HepG2 (cell line): ENCODE measurements at regions not wholly inside any gene's neighbourhood (a gene's known extent, or its start where the extent isn't known, plus 50 kb on each side); places are given as distances from the start of the nearest gene placed in this dataset.
A peak's percentile ranks its signal among the peaks of the same experiment; 100 is the strongest.

Source experiments
- ATAC-seq: fragments of 200-7000 bp; cut with Tn5 transposase; 3 replicates; pipeline ENCODE4 v1.9.1; 2020; ENCODE audit warnings: mild to moderate bottlenecking, moderate library complexity
- BruUV-seq: library from RNA; stranded (reverse); fragments of 400-500 nt; replicated peaks from 2 replicates; lab custom pipeline; 2021; lab: Mats Ljungman, UMichigan
- CTCF ChIA-PET: fragments of 300-600 bp; formaldehyde crosslinking; extraction: SDS; loops from one replicate; lab custom pipeline; 2021; ENCODE audit warnings: low total read pairs, inconsistent platforms, low intra/inter-chr PET ratio; lab: Yijun Ruan, JAX
- POLR2A ChIA-PET: fragments of 350-600 bp; sonication (Branson Sonifier 250); formaldehyde crosslinking; loops from one replicate; lab custom pipeline; 2020; ENCODE audit warnings: antibody characterized with exemption, inconsistent platforms; lab: Yijun Ruan, JAX
- DNase-seq: peaks from one replicate; pipeline ENCODE4 v3.0.0-alpha.2; 2015; ENCODE audit warnings: low spot score
- FAIRE-seq: peaks from 3 replicates; lab custom pipeline; 2011; peaks lifted over from hg19 to GRCh38; lab: Jason Lieb, UNC
- H2AFZ ChIP-seq: one replicate; pipeline ENCODE4 v1.6.1; 2011; ENCODE audit warnings: low read length, inconsistent platforms
- H3K27ac ChIP-seq: fragments of 300-600 bp; 3 replicates; pipeline ENCODE4 v1.8.0; 2011; ENCODE audit warnings: mixed run types, mild to moderate bottlenecking, mixed read lengths, low read length, inconsistent platforms; ENCODE audit not compliant: insufficient read depth; ENCODE audit errors: extremely low read length
- H3K27me3 ChIP-seq, 2 experiments: fragments of 200-600 bp in 1 of 2; 2 replicates in 1 of 2; 3 replicates in 1 of 2; pipeline versions ENCODE4 v1.6.0 to v1.8.0; 2011; ENCODE audit warnings: low read length in 2 of 2, mild to moderate bottlenecking in 2 of 2, moderate library complexity in 2 of 2, inconsistent platforms in 1 of 2; ENCODE audit not compliant: insufficient read depth in 2 of 2, control insufficient read depth in 1 of 2
- H3K36me3 ChIP-seq, 2 experiments: fragments of 200-600 bp in 1 of 2; replicated peaks in 1 of 2; 2 replicates in 1 of 2; 3 replicates in 1 of 2; pipeline versions ENCODE4 v1.5.1 to v1.8.0; 2011; ENCODE audit warnings: low read length in 2 of 2, inconsistent platforms in 1 of 2; ENCODE audit not compliant: insufficient read depth in 2 of 2, control insufficient read depth in 1 of 2
- H3K4me1 ChIP-seq: 2 replicates; pipeline ENCODE4 v1.5.1; 2012; ENCODE audit warnings: low read length, inconsistent platforms; ENCODE audit not compliant: insufficient read depth
- H3K4me2 ChIP-seq: 2 replicates; pipeline ENCODE4 v1.6.0; 2011; ENCODE audit warnings: low read depth, low read length, inconsistent platforms
- H3K4me3 ChIP-seq, 3 experiments: fragments of 200-600 bp in 1 of 3; sonication (generic), shearing (Covaris generic) in 1 of 3; replicated peaks in 1 of 3; 2 replicates each; pipeline ENCODE4 v1.5.1; 2011 to 2016; ENCODE audit warnings: low read length in 3 of 3, inconsistent platforms in 2 of 3, low read depth in 2 of 3, mild to moderate bottlenecking in 2 of 3, control low read depth in 1 of 3, mixed read lengths in 1 of 3; ENCODE audit not compliant: insufficient read depth in 1 of 3
- H3K79me2 ChIP-seq: one replicate; pipeline ENCODE4 v1.6.1; 2011; ENCODE audit warnings: low read length, inconsistent platforms; ENCODE audit not compliant: insufficient read depth
- H3K9ac ChIP-seq: 2 replicates; pipeline ENCODE4 v1.6.0; 2011; ENCODE audit warnings: mild to moderate bottlenecking, low read depth, low read length, inconsistent platforms; ENCODE audit not compliant: insufficient read depth
- H3K9me3 ChIP-seq: 2 replicates; pipeline ENCODE4 v1.5.1; 2012; ENCODE audit warnings: mild to moderate bottlenecking, low read length
- H4K20me1 ChIP-seq: 2 replicates; pipeline ENCODE4 v1.6.0; 2011; ENCODE audit warnings: inconsistent platforms, mild to moderate bottlenecking, low read length, moderate library complexity; ENCODE audit not compliant: insufficient read depth
- BCL6 ChIP-seq: IDR thresholded peaks from 2 replicates; pipeline ENCODE4 v1.6.1; 2016; ENCODE audit warnings: missing genetic modification reagents, missing compliant biosample characterization
- BRCA1 ChIP-seq: sonication (generic); formaldehyde crosslinking; IDR thresholded peaks from 2 replicates; pipeline ENCODE4 v1.4.0; 2020; ENCODE audit warnings: missing genetic modification reagents
- HMG20A ChIP-seq: IDR thresholded peaks from 2 replicates; pipeline ENCODE4 v1.6.1; 2016; ENCODE audit warnings: borderline replicate concordance
- ZNF720 ChIP-seq: sonication (generic); formaldehyde crosslinking; IDR thresholded peaks from 2 replicates; pipeline ENCODE4 v1.4.0; 2020; ENCODE audit warnings: missing genetic modification reagents
- ZNF839 ChIP-seq: sonication (generic); formaldehyde crosslinking; IDR thresholded peaks from 2 replicates; pipeline ENCODE4 v1.4.0; 2020; ENCODE audit warnings: missing genetic modification reagents, mild to moderate bottlenecking, borderline replicate concordance
- WGBS: methylation state at CpG from one replicate; pipeline ENCODE4 v1.1.6; 2017; ENCODE audit warnings: low lambda C conversion rate; 5-methylcytosine and 5-hydroxymethylcytosine counted together
- in situ Hi-C: cut with HindIII; loops from 2 replicates; pipeline ENCODE4 v1.10.0; 2017; ENCODE audit warnings: low pct_unique_long_range_greater_than_20kb; ENCODE audit not compliant: extremely low pct_ligation_motif_present
- intact Hi-C: fragments of 100-400 bp; cut with micrococcal nuclease; formaldehyde crosslinking; loops from one replicate; pipeline ENCODE4 v1.10.0; 2022; ENCODE audit not compliant: unreplicated experiment
- TF ChIP-seq, protein P1 (sequence below): sonication (generic); formaldehyde crosslinking; IDR thresholded peaks from 2 replicates; pipeline ENCODE4 v1.4.0; 2020; ENCODE audit warnings: missing genetic modification reagents, borderline replicate concordance

DNA sequence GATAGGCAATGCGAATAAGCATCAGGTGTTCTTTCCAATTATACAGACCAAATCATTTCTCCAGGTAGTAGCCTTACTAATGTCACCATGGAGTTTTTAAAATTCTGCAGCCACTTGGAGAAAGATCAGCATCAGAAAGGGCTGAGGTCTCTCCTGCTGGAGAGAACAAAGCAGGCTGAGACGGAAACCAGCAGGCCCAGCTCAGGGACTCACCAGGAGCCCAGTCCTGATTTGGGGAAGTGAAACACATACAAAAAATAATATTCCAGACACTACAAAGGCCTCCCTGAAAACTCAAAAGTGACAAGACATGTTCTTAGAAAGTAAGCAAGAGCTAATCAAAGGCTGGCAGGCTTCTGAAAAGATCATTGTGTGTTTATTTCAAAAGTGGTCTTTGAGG, 207.1 kb upstream of the GHITM start:
- WGBS = 34% methylated on average over 2 of the region's 2 CpGs
- Histone ChIP-seq H3K4me1 (no peaks in the 10 kb centered on the region), H3K36me3 (no peaks in the 10 kb centered on the region), H3K79me2 (no peaks in the 10 kb centered on the region), H3K4me3 (no peak overlapping the region), H3K4me2 (no peak overlapping the region), H3K9me3 (no peaks in the 10 kb centered on the region), H3K9ac (no peak overlapping the region), H2AFZ (no peak overlapping the region), H3K27ac (no peak overlapping the region), H4K20me1 (no peaks in the 10 kb centered on the region), H3K27me3 (no peaks in the 10 kb centered on the region)
- no peak for FAIRE-seq
- no peak for ATAC-seq
- in situ Hi-C loops = no loop called here
- ChIA-PET POLR2A (no interaction called here), CTCF (no interaction called here)
- DNase-seq = no peak
- BruUV-seq = no TSS peak
- TF ChIP-seq BCL6 (CRISPR knock-in tag) = peak; percentile 65; the same call in 1 of the 2 replicates
- no peak for TF ChIP-seq HMG20A (CRISPR knock-in tag)
- intact Hi-C loops = no loop called here

DNA sequence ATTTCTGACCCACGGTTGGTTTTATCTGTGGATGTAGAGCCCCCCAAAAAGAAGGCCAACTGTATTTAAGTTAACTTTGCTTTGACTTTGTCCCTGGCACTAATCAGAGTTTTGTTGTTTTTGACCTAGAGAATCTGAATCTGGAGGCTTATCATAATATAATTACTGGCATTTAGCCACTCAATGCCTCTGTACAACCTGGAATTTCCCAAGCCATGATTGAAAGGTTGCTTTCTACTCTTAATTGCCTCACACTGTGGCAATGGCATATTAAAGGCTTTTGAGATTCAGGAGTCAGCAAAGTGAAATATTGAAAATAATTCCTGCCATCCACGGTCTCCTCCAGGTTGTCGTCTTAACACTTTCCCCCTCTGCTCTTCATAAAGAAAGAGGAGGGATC, 205.2 kb upstream of the GHITM start:
- Histone ChIP-seq H3K27me3 (no peaks in the 10 kb centered on the region), H3K36me3 (no peaks in the 10 kb centered on the region), H2AFZ (no peak overlapping the region), H3K4me2 (no peak overlapping the region), H3K27ac (no peak overlapping the region), H3K79me2 (no peaks in the 10 kb centered on the region), H4K20me1 (no peaks in the 10 kb centered on the region), H3K4me1 (no peaks in the 10 kb centered on the region), H3K4me3 (no peak overlapping the region), H3K9ac (no peak overlapping the region), H3K9me3 (no peaks in the 10 kb centered on the region)
- CTCF ChIA-PET = no interaction called here
- DNase-seq (no peak), FAIRE-seq (no peak), ATAC-seq (no peak)
- no TSS peak for BruUV-seq
- POLR2A ChIA-PET = no interaction called here
- intact Hi-C loops (no loop called here), in situ Hi-C loops (no loop called here)
- TF ChIP-seq BRCA1 (CRISPR knock-in tag) = no peak
- TF ChIP-seq, protein P1, sequence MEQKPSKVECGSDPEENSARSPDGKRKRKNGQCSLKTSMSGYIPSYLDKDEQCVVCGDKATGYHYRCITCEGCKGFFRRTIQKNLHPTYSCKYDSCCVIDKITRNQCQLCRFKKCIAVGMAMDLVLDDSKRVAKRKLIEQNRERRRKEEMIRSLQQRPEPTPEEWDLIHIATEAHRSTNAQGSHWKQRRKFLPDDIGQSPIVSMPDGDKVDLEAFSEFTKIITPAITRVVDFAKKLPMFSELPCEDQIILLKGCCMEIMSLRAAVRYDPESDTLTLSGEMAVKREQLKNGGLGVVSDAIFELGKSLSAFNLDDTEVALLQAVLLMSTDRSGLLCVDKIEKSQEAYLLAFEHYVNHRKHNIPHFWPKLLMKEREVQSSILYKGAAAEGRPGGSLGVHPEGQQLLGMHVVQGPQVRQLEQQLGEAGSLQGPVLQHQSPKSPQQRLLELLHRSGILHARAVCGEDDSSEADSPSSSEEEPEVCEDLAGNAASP = no peak
- no peak for TF ChIP-seq ZNF839 (CRISPR knock-in tag)
- no peak for TF ChIP-seq ZNF720 (CRISPR knock-in tag)
- 3% methylated on average over 3 of the region's 3 CpGs for WGBS
